OCI-LY3 (cell line): ENCODE measurements at regions not wholly inside any gene's neighbourhood (a gene's known extent, or its start where the extent isn't known, plus 50 kb on each side); places are given as distances from the start of the nearest gene placed in this dataset.

Experiments used
- H2AFZ ChIP-seq: fragments of 200-600, 300-600 bp; shearing (Covaris generic); 2 replicates; pipeline ENCODE4 v1.6.0; 2014; ENCODE audit warnings: antibody characterized with exemption, low read depth, low read length
- H3K27ac ChIP-seq: fragments of 200-600, 300-600 bp; sonication (generic); 2 replicates; pipeline ENCODE4 v1.5.1; 2014; ENCODE audit warnings: mild to moderate bottlenecking, low read length, moderate library complexity, mixed read lengths
- H3K27me3 ChIP-seq: fragments of 200-600, 300-600 bp; sonication (generic); 2 replicates; pipeline ENCODE4 v1.6.1; 2014; ENCODE audit warnings: low read depth, low read length, mixed read lengths
- H3K36me3 ChIP-seq: fragments of 200-600, 300-600 bp; sonication (generic); replicated peaks from 2 replicates; pipeline ENCODE3; 2014; ENCODE audit warnings: low read depth, low read length, mixed read lengths
- H3K4me1 ChIP-seq: fragments of 300-600, 200-600 bp; sonication (generic); 2 replicates; pipeline ENCODE4 v1.6.1; 2014; ENCODE audit warnings: low read length, mixed read lengths
- H3K4me2 ChIP-seq: fragments of 200-600, 300-600 bp; sonication (generic); 2 replicates; pipeline ENCODE4 v1.6.1; 2014; ENCODE audit warnings: low read length, mixed read lengths
- H3K4me3 ChIP-seq: fragments of 300-600, 200-600 bp; sonication (generic); 2 replicates; pipeline ENCODE4 v1.5.1; 2014; ENCODE audit warnings: antibody characterized with exemption, mild to moderate bottlenecking, low read length, moderate library complexity
- H3K79me2 ChIP-seq: fragments of 300-600, 200-600 bp; shearing (Covaris generic); 2 replicates; pipeline ENCODE4 v1.6.1; 2014; ENCODE audit warnings: mild to moderate bottlenecking, low read length, mixed read lengths
- H3K9ac ChIP-seq: fragments of 300-600, 200-600 bp; shearing (Covaris generic); 2 replicates; pipeline ENCODE4 v1.6.0; 2014; ENCODE audit warnings: mild to moderate bottlenecking, low read length, moderate library complexity
- H3K9me3 ChIP-seq: fragments of 200-600, 300-600 bp; shearing (Covaris generic); 2 replicates; pipeline ENCODE4 v1.6.1; 2014; ENCODE audit warnings: low read length, mixed read lengths; ENCODE audit not compliant: insufficient read depth
- H4K20me1 ChIP-seq: fragments of 200-600, 300-600 bp; sonication (generic); 2 replicates; pipeline ENCODE4 v1.6.1; 2016; ENCODE audit warnings: low read length, mixed read lengths; ENCODE audit not compliant: insufficient read depth
- EZH2phosphoT487 ChIP-seq: fragments of 200-600 bp; shearing (Covaris generic); IDR thresholded peaks from 2 replicates; pipeline ENCODE4 v1.6.1; 2018; ENCODE audit warnings: antibody characterized with exemption, mixed run types, low read depth
- TF ChIP-seq, protein P1 (sequence below): fragments of 200-600, 300-600 bp; sonication (generic); IDR thresholded peaks from 2 replicates; pipeline ENCODE4 v1.5.1; 2014; ENCODE audit warnings: antibody characterized with exemption, low read length, low read depth

- Histone ChIP-seq H3K36me3 (no peaks in the 10 kb centered on the region), H3K9ac (no peak overlapping the region), H3K27me3 (no peaks in the 10 kb centered on the region), H3K9me3 (no peaks in the 10 kb centered on the region), H3K4me1 (no peaks in the 10 kb centered on the region), H2AFZ (no peak overlapping the region), H3K27ac (no peak overlapping the region), H3K4me2 (no peak overlapping the region), H4K20me1 (no peaks in the 10 kb centered on the region), H3K4me3 (no peak overlapping the region), H3K79me2 (no peaks in the 10 kb centered on the region)
- no peak for TF ChIP-seq EZH2phosphoT487
- TF ChIP-seq, protein P1, sequence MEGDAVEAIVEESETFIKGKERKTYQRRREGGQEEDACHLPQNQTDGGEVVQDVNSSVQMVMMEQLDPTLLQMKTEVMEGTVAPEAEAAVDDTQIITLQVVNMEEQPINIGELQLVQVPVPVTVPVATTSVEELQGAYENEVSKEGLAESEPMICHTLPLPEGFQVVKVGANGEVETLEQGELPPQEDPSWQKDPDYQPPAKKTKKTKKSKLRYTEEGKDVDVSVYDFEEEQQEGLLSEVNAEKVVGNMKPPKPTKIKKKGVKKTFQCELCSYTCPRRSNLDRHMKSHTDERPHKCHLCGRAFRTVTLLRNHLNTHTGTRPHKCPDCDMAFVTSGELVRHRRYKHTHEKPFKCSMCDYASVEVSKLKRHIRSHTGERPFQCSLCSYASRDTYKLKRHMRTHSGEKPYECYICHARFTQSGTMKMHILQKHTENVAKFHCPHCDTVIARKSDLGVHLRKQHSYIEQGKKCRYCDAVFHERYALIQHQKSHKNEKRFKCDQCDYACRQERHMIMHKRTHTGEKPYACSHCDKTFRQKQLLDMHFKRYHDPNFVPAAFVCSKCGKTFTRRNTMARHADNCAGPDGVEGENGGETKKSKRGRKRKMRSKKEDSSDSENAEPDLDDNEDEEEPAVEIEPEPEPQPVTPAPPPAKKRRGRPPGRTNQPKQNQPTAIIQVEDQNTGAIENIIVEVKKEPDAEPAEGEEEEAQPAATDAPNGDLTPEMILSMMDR = no peak
Observed at GRCh38 chr10:84801156-84801555, 472.8 kb downstream of the CCSER2 start.

DNA sequence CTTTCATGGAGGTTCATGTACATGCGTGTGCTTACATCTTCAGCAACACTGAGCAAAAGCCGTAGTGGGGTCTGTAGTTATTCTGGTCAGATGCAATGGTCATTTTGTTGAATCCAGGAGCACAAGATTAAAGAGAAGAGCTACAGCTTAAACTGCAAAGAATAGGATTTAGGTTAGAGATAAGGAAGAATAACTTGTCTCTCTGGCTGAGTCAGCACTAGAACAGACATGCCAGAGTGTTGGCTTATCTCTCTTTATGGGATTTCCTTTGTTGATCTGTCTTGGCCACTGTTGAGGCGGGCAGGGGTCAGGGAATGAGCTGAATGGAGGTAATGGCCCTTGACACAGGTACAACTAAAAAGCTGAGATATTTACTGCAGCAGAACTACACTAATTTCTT, 473.5 kb downstream of the CCSER2 start:
- TF ChIP-seq, protein P1 = no peak
- no peak for TF ChIP-seq EZH2phosphoT487
- H3K9ac ChIP-seq = no peak overlapping the region
- no peak overlapping the region for H3K4me3 ChIP-seq
- no peak overlapping the region for H3K4me2 ChIP-seq
- H2AFZ ChIP-seq = no peak overlapping the region
- H3K36me3 ChIP-seq = no peaks in the 10 kb centered on the region
- H3K9me3 ChIP-seq = no peaks in the 10 kb centered on the region
- no peaks in the 10 kb centered on the region for H3K79me2 ChIP-seq
- no peaks in the 10 kb centered on the region for H4K20me1 ChIP-seq
- H3K4me1 ChIP-seq = no peaks in the 10 kb centered on the region
- no peaks in the 10 kb centered on the region for H3K27me3 ChIP-seq
- H3K27ac ChIP-seq = no peak overlapping the region

- no peaks in the 10 kb centered on the region for H3K79me2 ChIP-seq
- H3K4me3 ChIP-seq = no peak overlapping the region
- H3K36me3 ChIP-seq = no peaks in the 10 kb centered on the region
- no peaks in the 10 kb centered on the region for H4K20me1 ChIP-seq
- H3K4me1 ChIP-seq = no peaks in the 10 kb centered on the region
- H3K27ac ChIP-seq = no peak overlapping the region
- no peak overlapping the region for H3K9ac ChIP-seq
- TF ChIP-seq EZH2phosphoT487 = no peak
- TF ChIP-seq, protein P1 = no peak
- H2AFZ ChIP-seq = no peak overlapping the region
- H3K4me2 ChIP-seq = no peak overlapping the region
- no peaks in the 10 kb centered on the region for H3K27me3 ChIP-seq
- H3K9me3 ChIP-seq = no peaks in the 10 kb centered on the region
Observed at GRCh38 chr10:84805149-84805548, 476.8 kb downstream of the CCSER2 start.

DNA sequence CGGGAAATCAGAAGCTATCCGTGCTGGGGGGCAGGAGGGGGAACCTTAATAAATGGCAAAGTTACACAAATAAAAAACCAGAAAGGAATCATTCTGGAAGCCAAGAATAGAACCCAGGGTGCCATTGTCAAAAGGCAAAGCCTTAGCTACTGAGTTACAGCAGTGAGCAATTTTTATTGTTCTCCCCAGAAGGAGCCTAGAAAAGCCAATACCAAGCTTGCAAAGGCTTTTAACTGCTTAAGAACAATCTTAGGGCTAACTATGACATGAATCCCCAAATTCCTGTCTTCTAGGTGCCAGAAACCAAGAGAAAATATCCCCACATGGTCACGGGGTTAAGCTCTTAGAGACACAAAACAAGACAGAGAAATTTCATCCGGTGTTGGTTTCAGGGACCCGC, 482.7 kb downstream of the CCSER2 start:
- no peak overlapping the region for H2AFZ ChIP-seq
- H3K4me2 ChIP-seq = no peak overlapping the region
- no peak overlapping the region for H3K27ac ChIP-seq
- no peaks in the 10 kb centered on the region for H3K36me3 ChIP-seq
- H3K4me3 ChIP-seq = no peak overlapping the region
- H3K27me3 ChIP-seq = no peaks in the 10 kb centered on the region
- no peaks in the 10 kb centered on the region for H4K20me1 ChIP-seq
- no peak overlapping the region for H3K9ac ChIP-seq
- no peaks in the 10 kb centered on the region for H3K79me2 ChIP-seq
- no peaks in the 10 kb centered on the region for H3K4me1 ChIP-seq
- TF ChIP-seq, protein P1 = no peak
- no peak for TF ChIP-seq EZH2phosphoT487
- H3K9me3 ChIP-seq = no peaks in the 10 kb centered on the region
